ENCODE measurements at regions not wholly inside any gene's neighbourhood (a gene's known extent, or its start where the extent isn't known, plus 50 kb on each side); places are given as distances from the start of the nearest gene placed in this dataset.
A peak's percentile ranks its signal among the peaks of the same experiment; 100 is the strongest.

DNA sequence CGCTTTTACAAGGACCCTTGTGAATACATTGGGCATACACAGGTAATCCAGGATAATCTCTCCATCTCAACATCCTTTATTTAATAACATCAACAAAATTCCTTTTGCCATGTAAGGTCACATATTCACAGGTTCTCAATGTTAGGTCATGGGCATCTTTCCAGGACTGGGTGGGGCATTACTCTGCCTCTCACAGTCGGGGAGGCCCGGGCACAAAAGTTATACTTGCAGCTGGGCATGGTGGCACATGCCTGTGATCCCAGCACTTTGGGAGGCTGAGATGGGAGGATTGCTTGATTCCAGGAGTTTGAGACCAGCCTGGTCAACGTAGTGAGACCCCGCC is 93.7 kb upstream of the AP1S2 start:
- TF ChIP-seq, protein P1, sequence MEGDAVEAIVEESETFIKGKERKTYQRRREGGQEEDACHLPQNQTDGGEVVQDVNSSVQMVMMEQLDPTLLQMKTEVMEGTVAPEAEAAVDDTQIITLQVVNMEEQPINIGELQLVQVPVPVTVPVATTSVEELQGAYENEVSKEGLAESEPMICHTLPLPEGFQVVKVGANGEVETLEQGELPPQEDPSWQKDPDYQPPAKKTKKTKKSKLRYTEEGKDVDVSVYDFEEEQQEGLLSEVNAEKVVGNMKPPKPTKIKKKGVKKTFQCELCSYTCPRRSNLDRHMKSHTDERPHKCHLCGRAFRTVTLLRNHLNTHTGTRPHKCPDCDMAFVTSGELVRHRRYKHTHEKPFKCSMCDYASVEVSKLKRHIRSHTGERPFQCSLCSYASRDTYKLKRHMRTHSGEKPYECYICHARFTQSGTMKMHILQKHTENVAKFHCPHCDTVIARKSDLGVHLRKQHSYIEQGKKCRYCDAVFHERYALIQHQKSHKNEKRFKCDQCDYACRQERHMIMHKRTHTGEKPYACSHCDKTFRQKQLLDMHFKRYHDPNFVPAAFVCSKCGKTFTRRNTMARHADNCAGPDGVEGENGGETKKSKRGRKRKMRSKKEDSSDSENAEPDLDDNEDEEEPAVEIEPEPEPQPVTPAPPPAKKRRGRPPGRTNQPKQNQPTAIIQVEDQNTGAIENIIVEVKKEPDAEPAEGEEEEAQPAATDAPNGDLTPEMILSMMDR (IDR thresholded peaks at IDR 0.05; ENCODE audit: control insufficient read depth, insufficient read depth, low read depth, low read length, missing control alignments) = no peak
- no peak for DNase-seq (ENCODE audit: low read depth)
- no peak overlapping the region for H3K4me3 ChIP-seq (ENCODE audit: control insufficient read depth, low read depth, low read length)

GRCh38 chrX:15947648-15948317 is 93.2 kb upstream of the AP1S2 start:
- TF ChIP-seq, protein P1 (IDR thresholded peaks at IDR 0.05; ENCODE audit: control insufficient read depth, insufficient read depth, low read depth, low read length, missing control alignments) = no peak
- peak; percentile 14 for DNase-seq (ENCODE audit: low read depth)
- H3K4me3 ChIP-seq (ENCODE audit: control insufficient read depth, low read depth, low read length) = no peak overlapping the region

DNA sequence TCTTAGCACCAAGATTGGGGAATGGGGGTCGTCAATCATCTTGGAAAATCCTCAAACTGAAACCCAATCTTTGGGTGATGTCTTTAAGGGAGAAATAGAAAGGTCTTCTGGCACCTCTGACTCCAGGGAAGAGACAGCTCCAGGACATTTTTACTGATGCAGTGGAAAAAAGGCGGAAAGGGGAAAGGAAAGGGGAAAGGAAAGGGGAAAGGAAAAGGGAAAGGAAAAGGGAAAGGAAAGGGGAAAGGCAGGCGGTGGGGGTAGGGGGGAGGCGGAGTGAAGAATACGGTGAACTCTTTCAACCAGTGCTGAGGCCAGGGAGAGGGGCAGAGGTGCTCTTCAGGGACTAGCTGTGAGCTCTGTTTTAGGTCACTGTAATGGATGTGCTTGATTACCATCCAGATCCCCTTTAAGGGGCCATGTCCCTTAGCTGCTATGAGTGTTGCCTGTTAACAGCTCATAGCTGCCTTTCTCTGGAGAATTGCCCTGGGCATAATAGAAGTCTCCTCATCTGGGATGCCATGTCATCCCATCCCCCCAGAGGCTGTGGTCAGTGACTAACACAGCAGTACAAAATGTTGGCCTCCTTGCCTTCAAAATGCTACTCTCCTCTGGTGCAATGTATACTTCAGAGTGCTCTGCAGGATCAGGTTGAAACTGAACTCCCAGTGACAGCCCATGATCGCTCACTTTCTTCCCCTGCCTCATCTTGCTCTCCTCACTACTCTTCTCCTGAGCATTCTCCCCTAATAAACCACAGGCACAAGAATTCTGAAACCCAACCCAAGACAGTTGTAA is 92.4 kb upstream of the AP1S2 start:
- TF ChIP-seq, protein P1 (IDR thresholded peaks at IDR 0.05; ENCODE audit: control insufficient read depth, insufficient read depth, low read depth, low read length, missing control alignments) = no peak
- H3K4me3 ChIP-seq (ENCODE audit: control insufficient read depth, low read depth, low read length) = no peak overlapping the region
- peak; percentile 59 for DNase-seq (ENCODE audit: low read depth)

DNA sequence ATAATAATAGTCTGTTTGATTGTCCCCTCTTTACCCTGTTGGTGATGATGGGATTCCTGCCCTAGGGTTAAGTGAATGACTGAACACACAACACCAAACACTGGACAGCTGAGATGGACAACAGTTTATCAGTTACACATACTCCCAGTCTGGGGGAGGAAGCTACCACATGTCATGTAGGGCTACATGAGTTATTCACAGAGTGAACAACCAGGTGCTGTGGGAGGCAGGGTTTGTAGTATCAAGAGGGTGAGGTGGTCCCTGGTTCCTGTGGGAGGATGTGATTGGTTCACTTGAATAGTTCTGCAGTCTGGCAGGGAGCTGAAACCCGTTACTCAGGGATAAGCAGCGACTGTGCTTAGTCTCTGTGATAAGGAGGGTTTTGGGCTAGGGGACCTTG is 88.8 kb upstream of the AP1S2 start:
- no peak overlapping the region for H3K4me3 ChIP-seq (ENCODE audit: control insufficient read depth, low read depth, low read length)
- no peak for DNase-seq (ENCODE audit: low read depth)
- TF ChIP-seq, protein P1 (IDR thresholded peaks at IDR 0.05; ENCODE audit: control insufficient read depth, insufficient read depth, low read depth, low read length, missing control alignments) = no peak

DNA sequence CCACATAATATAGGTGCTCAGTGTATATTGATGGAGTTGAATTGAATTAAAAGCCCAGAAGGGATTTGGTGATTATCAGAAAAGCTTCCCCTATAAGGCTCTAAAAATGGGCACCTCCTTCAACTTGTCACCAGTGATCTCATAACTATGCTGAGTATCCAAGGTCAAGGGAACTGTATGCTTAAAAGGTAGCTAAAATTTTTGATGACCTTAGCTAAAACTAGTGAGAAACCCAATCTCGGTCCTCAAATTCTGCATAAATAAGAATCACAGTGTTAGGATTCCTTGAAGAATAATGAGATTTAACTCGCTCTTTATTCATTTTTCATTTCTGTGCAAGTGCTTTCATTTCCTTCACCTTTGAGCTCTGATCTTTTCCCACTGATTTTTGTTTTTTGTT is 87.7 kb upstream of the AP1S2 start:
- no peak for DNase-seq (ENCODE audit: low read depth)
- TF ChIP-seq, protein P1 (IDR thresholded peaks at IDR 0.05; ENCODE audit: control insufficient read depth, insufficient read depth, low read depth, low read length, missing control alignments) = no peak
- H3K4me3 ChIP-seq (ENCODE audit: control insufficient read depth, low read depth, low read length) = no peak overlapping the region

DNA sequence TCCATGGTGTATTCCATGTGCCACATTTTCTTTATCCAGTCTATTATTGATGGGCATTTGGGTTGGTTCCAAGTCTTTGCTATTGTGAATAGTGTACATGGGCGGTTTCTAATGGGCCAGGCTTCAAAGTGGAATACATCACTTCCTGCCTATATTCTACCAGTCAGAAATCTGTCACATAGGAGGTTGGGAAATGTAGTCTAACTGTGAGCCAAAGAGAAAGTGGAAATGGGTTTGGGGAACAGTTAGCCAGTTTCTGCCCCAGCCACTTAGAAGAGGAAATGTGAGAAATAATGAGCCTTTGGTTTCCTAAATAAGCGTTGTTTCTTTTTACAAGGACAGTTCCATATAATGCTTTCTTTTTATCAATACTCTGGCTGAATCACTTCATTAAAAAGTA is 85.1 kb upstream of the AP1S2 start:
- TF ChIP-seq, protein P1 (IDR thresholded peaks at IDR 0.05; ENCODE audit: control insufficient read depth, insufficient read depth, low read depth, low read length, missing control alignments) = no peak
- no peak for DNase-seq (ENCODE audit: low read depth)
- no peak overlapping the region for H3K4me3 ChIP-seq (ENCODE audit: control insufficient read depth, low read depth, low read length)

Measured in AG09309 (cell line).